ENCODE measurements at regions not wholly inside any gene's neighbourhood (a gene's known extent, or its start where the extent isn't known, plus 50 kb on each side); places are given as distances from the start of the nearest gene placed in this dataset.
"Not testable (repeated sequence)": the region's sequence is repeated elsewhere in the genome, so short reads cannot be mapped to it uniquely, and the experiment has no call there.

GRCh38 chr6:130507005-130507665 lies 141.3 kb downstream of the TMEM200A start:
- not testable (repeated sequence) for H3K23ac ChIP-seq (ENCODE audit: low read depth, low read length, poor library complexity); H3K18ac ChIP-seq (ENCODE audit: low read length); H3K14ac ChIP-seq (ENCODE audit: low read length); H2BK15ac ChIP-seq (ENCODE audit: low read length); H3K9me3 ChIP-seq (replicated peaks in 1 of 2; ENCODE audit: control insufficient read depth in 2 of 2, insufficient read depth in 1 of 2, low read depth in 1 of 2, low read length in 2 of 2); H3K4me1 ChIP-seq (ENCODE audit: control insufficient read depth in 2 of 2, insufficient read depth in 1 of 2, low read depth in 1 of 2, low read length in 2 of 2); H2BK120ac ChIP-seq (ENCODE audit: low read depth, low read length); H3K27ac ChIP-seq (replicated peaks; ENCODE audit: low read length); H2BK5ac ChIP-seq (ENCODE audit: low read length); H4K8ac ChIP-seq (ENCODE audit: low read depth, low read length); H3K4me3 ChIP-seq (ENCODE audit: low read length in 2 of 2); DNase-seq (ENCODE audit: low spot score); H3K79me1 ChIP-seq (ENCODE audit: low read depth, low read length); H3K36me3 ChIP-seq (replicated peaks in 1 of 2; ENCODE audit: control insufficient read depth in 2 of 2, insufficient read depth in 2 of 2, low read length in 2 of 2); H2AFZ ChIP-seq (ENCODE audit: low read length); H3K27me3 ChIP-seq (ENCODE audit: control insufficient read depth in 3 of 3, insufficient read depth in 3 of 3, low read depth in 1 of 3, low read length in 3 of 3); H3K9ac ChIP-seq (ENCODE audit: low read depth, low read length, poor library complexity); H2BK12ac ChIP-seq (ENCODE audit: low read length); H4K91ac ChIP-seq (ENCODE audit: low read depth, low read length, poor library complexity); H3K4ac ChIP-seq (ENCODE audit: low read length); H2AK5ac ChIP-seq (ENCODE audit: low read depth, low read length); H3K4me2 ChIP-seq (ENCODE audit: insufficient read depth, low read length, poor library complexity, severe bottlenecking)
- WGBS, 2 donors (ENCODE audit: extremely low coverage in 2 of 2, insufficient read length in 2 of 2, insufficient replicate concordance in 1 of 2), result no CpG with 5 or more reads among the region's 5 CpGs

- H3K27me3 ChIP-seq (ENCODE audit: control insufficient read depth in 3 of 3, insufficient read depth in 3 of 3, low read depth in 1 of 3, low read length in 3 of 3), result no peaks in the 10 kb centered on the region
- DNase-seq (ENCODE audit: low spot score), result no peak
- no peak overlapping the region for H2BK120ac ChIP-seq (ENCODE audit: low read depth, low read length)
- H3K9ac ChIP-seq (ENCODE audit: low read depth, low read length, poor library complexity), result no peak overlapping the region
- H3K4ac ChIP-seq (ENCODE audit: low read length), result no peak overlapping the region
- H4K91ac ChIP-seq (ENCODE audit: low read depth, low read length, poor library complexity), result no peak overlapping the region
- H4K8ac ChIP-seq (ENCODE audit: low read depth, low read length), result no peak overlapping the region
- no CpG with 5 or more reads among the region's 4 CpGs for WGBS, 2 donors (ENCODE audit: extremely low coverage in 2 of 2, insufficient read length in 2 of 2, insufficient replicate concordance in 1 of 2)
- H3K9me3 ChIP-seq (replicated peaks in 1 of 2; ENCODE audit: control insufficient read depth in 2 of 2, insufficient read depth in 1 of 2, low read depth in 1 of 2, low read length in 2 of 2), result no peaks in the 10 kb centered on the region
- no peaks in the 10 kb centered on the region for H3K79me1 ChIP-seq (ENCODE audit: low read depth, low read length)
- H2AK5ac ChIP-seq (ENCODE audit: low read depth, low read length), result no peak overlapping the region
- no peak overlapping the region for H2BK15ac ChIP-seq (ENCODE audit: low read length)
- no peak overlapping the region for H2BK12ac ChIP-seq (ENCODE audit: low read length)
- no peak overlapping the region for H3K4me2 ChIP-seq (ENCODE audit: insufficient read depth, low read length, poor library complexity, severe bottlenecking)
- no peak overlapping the region for H3K14ac ChIP-seq (ENCODE audit: low read length)
- no peak overlapping the region for H2AFZ ChIP-seq (ENCODE audit: low read length)
- no peak overlapping the region for H2BK5ac ChIP-seq (ENCODE audit: low read length)
- H3K18ac ChIP-seq (ENCODE audit: low read length), result no peak overlapping the region
- H3K23ac ChIP-seq (ENCODE audit: low read depth, low read length, poor library complexity), result no peak overlapping the region
- H3K4me3 ChIP-seq (ENCODE audit: low read length in 2 of 2), result no peak overlapping the region
- H3K36me3 ChIP-seq (replicated peaks in 1 of 2; ENCODE audit: control insufficient read depth in 2 of 2, insufficient read depth in 2 of 2, low read length in 2 of 2), result no peaks in the 10 kb centered on the region
- H3K4me1 ChIP-seq (ENCODE audit: control insufficient read depth in 2 of 2, insufficient read depth in 1 of 2, low read depth in 1 of 2, low read length in 2 of 2), result no peaks in the 10 kb centered on the region
- no peak overlapping the region for H3K27ac ChIP-seq (replicated peaks; ENCODE audit: low read length)
Observed at GRCh38 chr6:130507666-130508028, 141.8 kb downstream of the TMEM200A start.

GRCh38 chr6:130513770-130514169 lies 148.0 kb downstream of the TMEM200A start:
- Histone ChIP-seq H2BK5ac (ENCODE audit: low read length) (no peak overlapping the region), H2BK12ac (ENCODE audit: low read length) (no peak overlapping the region), H3K4me3 (ENCODE audit: low read length in 2 of 2) (no peak overlapping the region), H3K18ac (ENCODE audit: low read length) (no peak overlapping the region), H3K14ac (ENCODE audit: low read length) (no peak overlapping the region), H3K4ac (ENCODE audit: low read length) (no peak overlapping the region), H3K4me2 (ENCODE audit: insufficient read depth, low read length, poor library complexity, severe bottlenecking) (no peak overlapping the region), H3K4me1 (ENCODE audit: control insufficient read depth in 2 of 2, insufficient read depth in 1 of 2, low read depth in 1 of 2, low read length in 2 of 2) (no peaks in the 10 kb centered on the region), H4K8ac (ENCODE audit: low read depth, low read length) (no peak overlapping the region), H2BK15ac (ENCODE audit: low read length) (no peak overlapping the region), H2AK5ac (ENCODE audit: low read depth, low read length) (no peak overlapping the region), H3K79me1 (ENCODE audit: low read depth, low read length) (no peaks in the 10 kb centered on the region), H3K9me3 (replicated peaks in 1 of 2; ENCODE audit: control insufficient read depth in 2 of 2, insufficient read depth in 1 of 2, low read depth in 1 of 2, low read length in 2 of 2) (no peaks in the 10 kb centered on the region), H4K91ac (ENCODE audit: low read depth, low read length, poor library complexity) (no peak overlapping the region), H3K36me3 (replicated peaks in 1 of 2; ENCODE audit: control insufficient read depth in 2 of 2, insufficient read depth in 2 of 2, low read length in 2 of 2) (no peaks in the 10 kb centered on the region), H2BK120ac (ENCODE audit: low read depth, low read length) (no peak overlapping the region), H3K23ac (ENCODE audit: low read depth, low read length, poor library complexity) (no peak overlapping the region), H2AFZ (ENCODE audit: low read length) (no peak overlapping the region), H3K9ac (ENCODE audit: low read depth, low read length, poor library complexity) (no peak overlapping the region), H3K27ac (replicated peaks; ENCODE audit: low read length) (no peak overlapping the region), H3K27me3 (ENCODE audit: control insufficient read depth in 3 of 3, insufficient read depth in 3 of 3, low read depth in 1 of 3, low read length in 3 of 3) (no peaks in the 10 kb centered on the region)
- no peak for DNase-seq (ENCODE audit: low spot score)
- WGBS, 2 donors (ENCODE audit: extremely low coverage in 2 of 2, insufficient read length in 2 of 2, insufficient replicate concordance in 1 of 2), result no CpG with 5 or more reads among the region's 3 CpGs

GRCh38 chr6:130514712-130515111 lies 148.9 kb downstream of the TMEM200A start:
- H3K9me3 ChIP-seq (replicated peaks in 1 of 2; ENCODE audit: control insufficient read depth in 2 of 2, insufficient read depth in 1 of 2, low read depth in 1 of 2, low read length in 2 of 2), result no peaks in the 10 kb centered on the region
- H2BK120ac ChIP-seq (ENCODE audit: low read depth, low read length), result no peak overlapping the region
- H3K36me3 ChIP-seq (replicated peaks in 1 of 2; ENCODE audit: control insufficient read depth in 2 of 2, insufficient read depth in 2 of 2, low read length in 2 of 2), result no peaks in the 10 kb centered on the region
- H2BK5ac ChIP-seq (ENCODE audit: low read length), result no peak overlapping the region
- no peak overlapping the region for H2BK12ac ChIP-seq (ENCODE audit: low read length)
- DNase-seq (ENCODE audit: low spot score), result no peak
- H2AK5ac ChIP-seq (ENCODE audit: low read depth, low read length), result no peak overlapping the region
- H3K14ac ChIP-seq (ENCODE audit: low read length), result no peak overlapping the region
- no peak overlapping the region for H3K4me2 ChIP-seq (ENCODE audit: insufficient read depth, low read length, poor library complexity, severe bottlenecking)
- H3K18ac ChIP-seq (ENCODE audit: low read length), result no peak overlapping the region
- no peak overlapping the region for H2AFZ ChIP-seq (ENCODE audit: low read length)
- no peaks in the 10 kb centered on the region for H3K4me1 ChIP-seq (ENCODE audit: control insufficient read depth in 2 of 2, insufficient read depth in 1 of 2, low read depth in 1 of 2, low read length in 2 of 2)
- no peak overlapping the region for H3K4me3 ChIP-seq (ENCODE audit: low read length in 2 of 2)
- H2BK15ac ChIP-seq (ENCODE audit: low read length), result no peak overlapping the region
- no peak overlapping the region for H4K91ac ChIP-seq (ENCODE audit: low read depth, low read length, poor library complexity)
- no peak overlapping the region for H3K4ac ChIP-seq (ENCODE audit: low read length)
- no peak overlapping the region for H4K8ac ChIP-seq (ENCODE audit: low read depth, low read length)
- H3K23ac ChIP-seq (ENCODE audit: low read depth, low read length, poor library complexity), result no peak overlapping the region
- no peaks in the 10 kb centered on the region for H3K79me1 ChIP-seq (ENCODE audit: low read depth, low read length)
- H3K9ac ChIP-seq (ENCODE audit: low read depth, low read length, poor library complexity), result no peak overlapping the region
- WGBS, 2 donors (ENCODE audit: extremely low coverage in 2 of 2, insufficient read length in 2 of 2, insufficient replicate concordance in 1 of 2), result no CpG with 5 or more reads among the region's 3 CpGs
- no peaks in the 10 kb centered on the region for H3K27me3 ChIP-seq (ENCODE audit: control insufficient read depth in 3 of 3, insufficient read depth in 3 of 3, low read depth in 1 of 3, low read length in 3 of 3)
- no peak overlapping the region for H3K27ac ChIP-seq (replicated peaks; ENCODE audit: low read length)
